Cardiac fibroblast (primary cell): ENCODE measurements at regions not wholly inside any gene's neighbourhood (a gene's known extent, or its start where the extent isn't known, plus 50 kb on each side); places are given as distances from the start of the nearest gene placed in this dataset.

Experiments used
- DNase-seq, 2 donors: peaks; one replicate each; pipeline versions ENCODE4 v3.0.0 to v3.0.0-alpha.2; 2010; ENCODE audit warnings: low read depth in 2 of 2
- H3K4me3 ChIP-seq, 2 donors: replicated peaks in 1 of 2; 1 replicate in 1 of 2; 2 replicates in 1 of 2; pipeline ENCODE4 v1.5.1; 2011; ENCODE audit warnings: low read depth in 2 of 2, low read length in 2 of 2, mild to moderate bottlenecking in 2 of 2, moderate library complexity in 1 of 2
- CTCF ChIP-seq: IDR thresholded peaks from one replicate; pipeline ENCODE4 v1.5.1; 2011; ENCODE audit warnings: low read depth, mild to moderate bottlenecking, low read length, inconsistent platforms

GRCh38 chr6:155706341-155706740 lies 250.7 kb upstream of the NOX3 start:
- peak; percentile 1 to 3 for DNase-seq
- no peak overlapping the region for H3K4me3 ChIP-seq
- no peak for TF ChIP-seq CTCF

GRCh38 chr6:155701342-155701741 lies 245.7 kb upstream of the NOX3 start:
- no peak overlapping the region for H3K4me3 ChIP-seq
- no peak for DNase-seq
- no peak for TF ChIP-seq CTCF

- no peak for TF ChIP-seq CTCF
- DNase-seq: no peak
- H3K4me3 ChIP-seq: no peak overlapping the region
Measured at GRCh38 chr6:155695495-155695894, 239.9 kb upstream of the NOX3 start.

- H3K4me3 ChIP-seq: no peak overlapping the region
- no peak for DNase-seq
- TF ChIP-seq CTCF: no peak
Measured at GRCh38 chr6:155694419-155694790, 238.8 kb upstream of the NOX3 start.

- TF ChIP-seq CTCF: no peak
- no peak overlapping the region for H3K4me3 ChIP-seq
- DNase-seq: no peak
Measured at GRCh38 chr6:155693573-155694418, 238.2 kb upstream of the NOX3 start.

GRCh38 chr6:155690820-155691219 lies 235.2 kb upstream of the NOX3 start:
- no peak for TF ChIP-seq CTCF
- no peak overlapping the region for H3K4me3 ChIP-seq
- DNase-seq: no peak

- DNase-seq: no peak
- no peak for TF ChIP-seq CTCF
- H3K4me3 ChIP-seq: no peak overlapping the region
Measured at GRCh38 chr6:155687645-155688044, 232.0 kb upstream of the NOX3 start.
